Caco-2 (cell line): ENCODE measurements at regions not wholly inside any gene's neighbourhood (a gene's known extent, or its start where the extent isn't known, plus 50 kb on each side); places are given as distances from the start of the nearest gene placed in this dataset.

Experiments
- BruUV-seq: library from RNA; stranded (reverse); fragments of 400-500 nt; replicated peaks from 2 replicates; lab custom pipeline; 2021; lab: Mats Ljungman, UMichigan
- CTCF ChIA-PET: fragments of 300-600 bp; sonication (Branson Sonifier 250); formaldehyde crosslinking; loops from one replicate; lab custom pipeline; 2022; ENCODE audit warnings: antibody characterized with exemption; lab: Charles Lee
- POLR2A ChIA-PET: fragments of 300-600 bp; sonication (Branson Sonifier 250); formaldehyde crosslinking; loops from one replicate; lab custom pipeline; 2022; ENCODE audit warnings: antibody characterized with exemption; lab: Charles Lee
- DNase-seq, 2 experiments: peaks; one replicate each; pipeline versions ENCODE4 v3.0.0 to v3.0.0-alpha.2; 2020 to 2022
- H3K27me3 ChIP-seq: replicated peaks from 2 replicates; pipeline ENCODE4 v1.6.0; 2011; ENCODE audit warnings: low read length; ENCODE audit not compliant: control insufficient read depth, insufficient read depth
- H3K36me3 ChIP-seq: 2 replicates; pipeline ENCODE4 v1.5.1; 2011; ENCODE audit warnings: low read length; ENCODE audit not compliant: control insufficient read depth, insufficient read depth
- H3K4me1 ChIP-seq: fragments of 250-450 bp; sonication (Bioruptor Pico); 2 replicates; pipeline ENCODE4 v1.5.1; 2020; ENCODE audit warnings: mild to moderate bottlenecking
- H3K4me3 ChIP-seq: 2 replicates; pipeline ENCODE4 v1.5.1; 2011; ENCODE audit warnings: low read depth, mild to moderate bottlenecking, control low read depth, low read length
- H3K9me3 ChIP-seq: fragments of 250-450 bp; sonication (Bioruptor Pico); 2 replicates; pipeline ENCODE4 v1.5.1; 2020; ENCODE audit warnings: mild to moderate bottlenecking, moderate library complexity
- H3K27ac Mint-ChIP-seq: one replicate; pipeline ENCODE4 v1.8.0; 2022; ENCODE audit warnings: mixed read lengths; ENCODE audit not compliant: unreplicated experiment
- H3K27me3 Mint-ChIP-seq: one replicate; pipeline ENCODE4 v1.8.0; 2022; ENCODE audit warnings: mixed read lengths; ENCODE audit not compliant: insufficient read depth, unreplicated experiment
- H3K36me3 Mint-ChIP-seq: one replicate; pipeline ENCODE4 v1.8.0; 2022; ENCODE audit warnings: mild to moderate bottlenecking, mixed read lengths; ENCODE audit not compliant: insufficient read depth, unreplicated experiment
- H3K4me1 Mint-ChIP-seq: one replicate; pipeline ENCODE4 v1.8.0; 2022; ENCODE audit warnings: low read depth, mixed read lengths; ENCODE audit not compliant: unreplicated experiment
- H3K4me3 Mint-ChIP-seq: one replicate; pipeline ENCODE4 v1.8.0; 2022; ENCODE audit warnings: mild to moderate bottlenecking, moderate library complexity, mixed read lengths; ENCODE audit not compliant: unreplicated experiment
- H3K9me3 Mint-ChIP-seq: one replicate; pipeline ENCODE4 v1.8.0; 2022; ENCODE audit warnings: mixed read lengths; ENCODE audit not compliant: unreplicated experiment
- CTCF ChIP-seq, 2 experiments: fragments of 200-600 bp in 1 of 2; IDR thresholded peaks; 1 replicate in 1 of 2; 2 replicates in 1 of 2; pipeline versions ENCODE4 v1.5.1 to v1.8.0; 2011 to 2022; ENCODE audit warnings: antibody characterized with exemption in 1 of 2, control low read depth in 1 of 2, inconsistent platforms in 1 of 2, low read depth in 1 of 2, low read length in 1 of 2, mild to moderate bottlenecking in 1 of 2, moderate library complexity in 1 of 2; ENCODE audit not compliant: insufficient read depth in 1 of 2, severe bottlenecking in 1 of 2, unreplicated experiment in 1 of 2
- intact Hi-C: fragments of 100-400 bp; cut with micrococcal nuclease; formaldehyde crosslinking; loops from one replicate; pipeline ENCODE4 v1.10.0; 2022; ENCODE audit not compliant: unreplicated experiment

GRCh38 chr9:13885258-13885657 lies 428.7 kb downstream of the NFIB start:
- CTCF ChIA-PET = no interaction called here

GRCh38 chr9:13879981-13880380 lies 434.0 kb downstream of the NFIB start:
- ChIA-PET POLR2A (no interaction called here), CTCF (no interaction called here)
- BruUV-seq = no TSS peak

More at GRCh38 chr9:13885258-13885657, 428.7 kb downstream of the NFIB start:
- Histone ChIP-seq H3K4me3 (no peak overlapping the region), H3K4me1 (no peaks in the 10 kb centered on the region), H3K9me3 (no peaks in the 10 kb centered on the region), H3K27me3 (no peaks in the 10 kb centered on the region), H3K36me3 (no peaks in the 10 kb centered on the region)
- POLR2A ChIA-PET = no interaction called here
- H3K4me1 Mint-ChIP-seq = no peaks in the 10 kb centered on the region
- peaks cover 10% of the 10 kb centered on the region for H3K9me3 Mint-ChIP-seq
- no peaks in the 10 kb centered on the region for H3K36me3 Mint-ChIP-seq
- DNase-seq = no peak
- intact Hi-C loops = no loop called here
- H3K27ac Mint-ChIP-seq = no peak overlapping the region
- H3K4me3 Mint-ChIP-seq = no peak overlapping the region
- TF ChIP-seq CTCF (IDR thresholded peaks at IDR 0.05; ENCODE audit: insufficient read depth in 1 of 2, low read depth in 1 of 2, low read length in 1 of 2, severe bottlenecking in 1 of 2, unreplicated experiment in 1 of 2) = no peak
- no TSS peak for BruUV-seq
- H3K27me3 Mint-ChIP-seq = no peaks in the 10 kb centered on the region

GRCh38 chr9:13879011-13879410 lies 434.9 kb downstream of the NFIB start:
- Histone ChIP-seq H3K4me1 (no peaks in the 10 kb centered on the region), H3K9me3 (no peaks in the 10 kb centered on the region), H3K4me3 (no peak overlapping the region), H3K27me3 (no peaks in the 10 kb centered on the region), H3K36me3 (no peaks in the 10 kb centered on the region)
- intact Hi-C loops = no loop called here
- no peak for DNase-seq
- Mint-ChIP-seq H3K36me3 (no peaks in the 10 kb centered on the region), H3K4me1 (no peaks in the 10 kb centered on the region), H3K9me3 (no peaks in the 10 kb centered on the region), H3K4me3 (no peak overlapping the region), H3K27ac (no peak overlapping the region), H3K27me3 (no peaks in the 10 kb centered on the region)
- POLR2A ChIA-PET = no interaction called here
- BruUV-seq = no TSS peak
- TF ChIP-seq CTCF (IDR thresholded peaks at IDR 0.05; ENCODE audit: insufficient read depth in 1 of 2, low read depth in 1 of 2, low read length in 1 of 2, severe bottlenecking in 1 of 2, unreplicated experiment in 1 of 2) = no peak
- CTCF ChIA-PET = no interaction called here

More at GRCh38 chr9:13879981-13880380, 434.0 kb downstream of the NFIB start:
- Histone ChIP-seq H3K9me3 (no peaks in the 10 kb centered on the region), H3K27me3 (no peaks in the 10 kb centered on the region), H3K4me3 (no peak overlapping the region), H3K4me1 (no peaks in the 10 kb centered on the region), H3K36me3 (no peaks in the 10 kb centered on the region)
- TF ChIP-seq CTCF (IDR thresholded peaks at IDR 0.05; ENCODE audit: insufficient read depth in 1 of 2, low read depth in 1 of 2, low read length in 1 of 2, severe bottlenecking in 1 of 2, unreplicated experiment in 1 of 2) = no peak
- intact Hi-C loops = no loop called here
- no peak for DNase-seq
- Mint-ChIP-seq H3K9me3 (peaks cover 6% of the 10 kb centered on the region), H3K4me1 (no peaks in the 10 kb centered on the region), H3K36me3 (no peaks in the 10 kb centered on the region), H3K4me3 (no peak overlapping the region), H3K27ac (no peak overlapping the region), H3K27me3 (no peaks in the 10 kb centered on the region)
